HFF-Myc (cell line): ENCODE measurements at regions not wholly inside any gene's neighbourhood (a gene's known extent, or its start where the extent isn't known, plus 50 kb on each side); places are given as distances from the start of the nearest gene placed in this dataset.

Experiments used
- DNase-seq: peaks from one replicate; pipeline ENCODE4 v3.0.0-alpha.2; 2011; ENCODE audit warnings: low read depth; ENCODE audit errors: extremely low read depth
- H3K4me3 ChIP-seq: replicated peaks from 2 replicates; pipeline ENCODE4 v1.5.1; 2011; ENCODE audit warnings: low read depth, mild to moderate bottlenecking, control low read depth, low read length
- TF ChIP-seq, protein P1 (sequence below): IDR thresholded peaks from 2 replicates; pipeline ENCODE4 v1.5.1; 2012; ENCODE audit warnings: mild to moderate bottlenecking, low read depth, low read length, control low read depth; ENCODE audit errors: missing control alignments

GRCh38 chr2:17239550-17239949 is 278.7 kb downstream of the RAD51AP2 start:
- H3K4me3 ChIP-seq = no peak overlapping the region
- TF ChIP-seq, protein P1, sequence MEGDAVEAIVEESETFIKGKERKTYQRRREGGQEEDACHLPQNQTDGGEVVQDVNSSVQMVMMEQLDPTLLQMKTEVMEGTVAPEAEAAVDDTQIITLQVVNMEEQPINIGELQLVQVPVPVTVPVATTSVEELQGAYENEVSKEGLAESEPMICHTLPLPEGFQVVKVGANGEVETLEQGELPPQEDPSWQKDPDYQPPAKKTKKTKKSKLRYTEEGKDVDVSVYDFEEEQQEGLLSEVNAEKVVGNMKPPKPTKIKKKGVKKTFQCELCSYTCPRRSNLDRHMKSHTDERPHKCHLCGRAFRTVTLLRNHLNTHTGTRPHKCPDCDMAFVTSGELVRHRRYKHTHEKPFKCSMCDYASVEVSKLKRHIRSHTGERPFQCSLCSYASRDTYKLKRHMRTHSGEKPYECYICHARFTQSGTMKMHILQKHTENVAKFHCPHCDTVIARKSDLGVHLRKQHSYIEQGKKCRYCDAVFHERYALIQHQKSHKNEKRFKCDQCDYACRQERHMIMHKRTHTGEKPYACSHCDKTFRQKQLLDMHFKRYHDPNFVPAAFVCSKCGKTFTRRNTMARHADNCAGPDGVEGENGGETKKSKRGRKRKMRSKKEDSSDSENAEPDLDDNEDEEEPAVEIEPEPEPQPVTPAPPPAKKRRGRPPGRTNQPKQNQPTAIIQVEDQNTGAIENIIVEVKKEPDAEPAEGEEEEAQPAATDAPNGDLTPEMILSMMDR = no peak
- no peak for DNase-seq

GRCh38 chr2:17235167-17235566 is 283.1 kb downstream of the RAD51AP2 start:
- TF ChIP-seq, protein P1 = no peak
- no peak for DNase-seq
- no peak overlapping the region for H3K4me3 ChIP-seq

- TF ChIP-seq, protein P1 = no peak
- no peak overlapping the region for H3K4me3 ChIP-seq
Measured at GRCh38 chr2:17232776-17233556, 285.3 kb downstream of the RAD51AP2 start.

GRCh38 chr2:17231394-17231965 is 286.8 kb downstream of the RAD51AP2 start:
- no peak for DNase-seq
- TF ChIP-seq, protein P1 = no peak
- H3K4me3 ChIP-seq = no peak overlapping the region

More at GRCh38 chr2:17232776-17233556, 285.3 kb downstream of the RAD51AP2 start:
- DNase-seq = no peak

DNA sequence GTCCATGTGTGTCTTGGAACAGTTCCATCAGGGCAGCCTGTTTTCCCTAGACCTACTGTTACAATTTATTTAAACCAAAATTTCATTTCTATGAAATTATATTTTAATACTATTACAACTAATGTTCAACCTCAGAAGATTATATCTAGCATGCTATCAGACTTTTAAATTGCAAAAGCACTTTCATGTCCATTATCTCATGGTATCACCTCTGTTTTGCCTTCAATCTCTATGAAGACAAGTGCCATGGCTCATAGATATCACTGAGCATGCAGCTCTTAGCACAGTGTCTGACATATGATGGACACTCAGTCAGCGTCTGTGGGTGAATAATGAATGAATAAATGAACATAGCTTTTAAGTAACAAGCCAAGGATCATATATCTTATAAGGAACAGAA is 288.8 kb downstream of the RAD51AP2 start:
- TF ChIP-seq, protein P1 = no peak
- no peak for DNase-seq
- H3K4me3 ChIP-seq = no peak overlapping the region

DNA sequence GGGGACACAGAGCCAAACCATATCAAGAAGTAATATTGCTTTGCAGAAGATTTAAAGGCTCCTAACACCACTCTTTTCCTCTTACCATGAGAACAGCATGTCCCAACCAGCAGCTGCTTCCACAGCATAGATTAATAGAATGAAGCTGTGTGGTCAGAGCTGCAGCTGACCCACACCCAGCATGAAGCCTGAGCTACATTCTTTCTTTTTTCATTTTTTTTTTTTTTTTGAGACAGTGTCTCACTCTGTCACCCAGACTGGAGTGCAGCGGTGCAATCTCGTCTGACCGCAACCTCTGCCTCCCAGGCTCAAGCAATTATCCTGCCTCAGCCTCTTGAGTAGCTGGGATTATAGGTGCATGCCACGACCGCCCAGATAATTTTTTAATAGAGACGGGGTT is 289.8 kb downstream of the RAD51AP2 start:
- H3K4me3 ChIP-seq = no peak overlapping the region
- TF ChIP-seq, protein P1 = no peak
- DNase-seq = no peak
